Mesenchymal stem cell (in vitro differentiated cells and primary cell): ENCODE measurements at regions not wholly inside any gene's neighbourhood (a gene's known extent, or its start where the extent isn't known, plus 50 kb on each side); places are given as distances from the start of the nearest gene placed in this dataset.

ENCODE experiments used
- DNase-seq: peaks from one replicate; pipeline ENCODE4 v3.0.0-alpha.2; 2013
- H2AFZ ChIP-seq: one replicate; pipeline ENCODE4 v1.6.1; 2013; ENCODE audit warnings: low read depth, mild to moderate bottlenecking, control low read depth, inconsistent platforms, low read length, moderate library complexity
- H2AK5ac ChIP-seq: 2 replicates; pipeline ENCODE4 v1.6.1; 2013; ENCODE audit warnings: low read length, moderate library complexity, mild to moderate bottlenecking, inconsistent platforms; ENCODE audit not compliant: severe bottlenecking
- H2BK120ac ChIP-seq: one replicate; pipeline ENCODE4 v1.6.1; 2013; ENCODE audit warnings: low read depth, mild to moderate bottlenecking, inconsistent platforms, low read length, moderate library complexity
- H2BK12ac ChIP-seq, 2 experiments: one replicate each; pipeline ENCODE4 v1.6.1; 2013; ENCODE audit warnings: inconsistent platforms in 2 of 2, low read length in 2 of 2, mild to moderate bottlenecking in 2 of 2, moderate library complexity in 2 of 2, control low read depth in 1 of 2
- H2BK15ac ChIP-seq: one replicate; pipeline ENCODE4 v1.6.1; 2013; ENCODE audit warnings: mild to moderate bottlenecking, low read depth, inconsistent platforms; ENCODE audit not compliant: poor library complexity, severe bottlenecking
- H2BK5ac ChIP-seq: 2 replicates; pipeline ENCODE4 v1.6.1; 2013; ENCODE audit warnings: low read depth, mild to moderate bottlenecking, low read length, control low read depth, inconsistent platforms; ENCODE audit not compliant: poor library complexity, severe bottlenecking
- H3K14ac ChIP-seq, 2 experiments: one replicate each; pipeline ENCODE4 v1.6.1; 2013; ENCODE audit warnings: inconsistent platforms in 2 of 2, low read length in 2 of 2, control low read depth in 1 of 2, mild to moderate bottlenecking in 1 of 2, moderate library complexity in 1 of 2
- H3K18ac ChIP-seq, 2 experiments: one replicate each; pipeline ENCODE4 v1.6.1; 2013; ENCODE audit warnings: inconsistent platforms in 2 of 2, low read length in 2 of 2, control low read depth in 1 of 2, low read depth in 1 of 2, mild to moderate bottlenecking in 1 of 2
- H3K23ac ChIP-seq, 2 experiments: one replicate each; pipeline ENCODE4 v1.6.1; 2013; ENCODE audit warnings: inconsistent platforms in 2 of 2, low read length in 2 of 2, mild to moderate bottlenecking in 2 of 2, moderate library complexity in 2 of 2, control low read depth in 1 of 2
- H3K27ac ChIP-seq: 2 replicates; pipeline ENCODE4 v1.5.1; 2013; ENCODE audit warnings: mild to moderate bottlenecking, moderate library complexity, low read length, control low read depth, inconsistent platforms; ENCODE audit not compliant: poor library complexity, severe bottlenecking
- H3K27me3 ChIP-seq, 2 experiments: 2 replicates each; pipeline versions ENCODE4 v1.6.1 to v1.7.0; 2013; ENCODE audit warnings: low read length in 2 of 2, mild to moderate bottlenecking in 2 of 2, moderate library complexity in 2 of 2, control low read depth in 1 of 2, inconsistent platforms in 1 of 2; ENCODE audit not compliant: control insufficient read depth in 1 of 2, insufficient read depth in 1 of 2
- H3K36me3 ChIP-seq, 2 experiments: 2 replicates each; pipeline versions ENCODE4 v1.6.1 to v1.7.0; 2013; ENCODE audit warnings: low read length in 2 of 2, control low read depth in 1 of 2, inconsistent platforms in 1 of 2, low read depth in 1 of 2, mild to moderate bottlenecking in 1 of 2; ENCODE audit not compliant: insufficient read depth in 2 of 2, control insufficient read depth in 1 of 2
- H3K4ac ChIP-seq, 2 experiments: one replicate each; pipeline ENCODE4 v1.6.1; 2013; ENCODE audit warnings: inconsistent platforms in 2 of 2, low read length in 2 of 2, mild to moderate bottlenecking in 2 of 2, moderate library complexity in 2 of 2, control low read depth in 1 of 2, low read depth in 1 of 2
- H3K4me1 ChIP-seq: 2 replicates; pipeline ENCODE4 v1.6.1; 2013; ENCODE audit warnings: low read depth, low read length, control low read depth; ENCODE audit not compliant: control insufficient read depth, insufficient read depth
- H3K4me2 ChIP-seq: 2 replicates; pipeline ENCODE4 v1.6.1; 2013; ENCODE audit warnings: low read length, mild to moderate bottlenecking, inconsistent platforms; ENCODE audit not compliant: poor library complexity, severe bottlenecking
- H3K4me3 ChIP-seq, 2 experiments: 2 replicates each; pipeline versions ENCODE4 v1.5.1 to v1.7.0; 2013; ENCODE audit warnings: low read length in 2 of 2, mild to moderate bottlenecking in 2 of 2, control low read depth in 1 of 2, low read depth in 1 of 2; ENCODE audit not compliant: insufficient read depth in 1 of 2
- H3K79me1 ChIP-seq: replicated peaks from 2 replicates; pipeline ENCODE4 v1.6.1; 2013; ENCODE audit warnings: mild to moderate bottlenecking, control low read depth, low read length, inconsistent platforms; ENCODE audit not compliant: poor library complexity, severe bottlenecking
- H3K9ac ChIP-seq: 2 replicates; pipeline ENCODE4 v1.7.0; 2013; ENCODE audit warnings: mild to moderate bottlenecking, low read length, moderate library complexity
- H3K9me3 ChIP-seq: 2 replicates; pipeline ENCODE4 v1.7.0; 2013; ENCODE audit warnings: mild to moderate bottlenecking, low read length; ENCODE audit not compliant: control insufficient read depth
- H4K8ac ChIP-seq: one replicate; pipeline ENCODE4 v1.6.1; 2013; ENCODE audit warnings: inconsistent platforms, mild to moderate bottlenecking, low read length, moderate library complexity
- H4K91ac ChIP-seq: one replicate; pipeline ENCODE4 v1.6.1; 2013; ENCODE audit warnings: mild to moderate bottlenecking, low read length, inconsistent platforms
- WGBS: methylation state at CpG from one replicate; pipeline ENCODE4 v1.1.7; 2013; ENCODE audit warnings: mixed read lengths; 5-methylcytosine and 5-hydroxymethylcytosine counted together

GRCh38 chr2:122231296-122231695 is 475.8 kb downstream of the TSN start:
- no peak overlapping the region for H4K8ac ChIP-seq
- H2BK15ac ChIP-seq: no peak overlapping the region
- no peak overlapping the region for H3K9ac ChIP-seq
- DNase-seq: no peak
- H4K91ac ChIP-seq: no peak overlapping the region
- no peak overlapping the region for H3K18ac ChIP-seq
- 84% methylated on average over 6 of the region's 7 CpGs for WGBS
- no peak overlapping the region for H3K4ac ChIP-seq
- no peak overlapping the region for H3K4me2 ChIP-seq
- no peak overlapping the region for H3K27ac ChIP-seq
- no peaks in the 10 kb centered on the region for H3K4me1 ChIP-seq
- H3K27me3 ChIP-seq: peaks cover 0 to 4% of the 10 kb centered on the region in 2 experiments
- H3K23ac ChIP-seq: no peak overlapping the region
- no peak overlapping the region for H2AFZ ChIP-seq
- H2BK12ac ChIP-seq: no peak overlapping the region
- no peak overlapping the region for H2BK120ac ChIP-seq
- H2BK5ac ChIP-seq: no peak overlapping the region
- no peaks in the 10 kb centered on the region for H3K79me1 ChIP-seq
- no peak overlapping the region for H3K4me3 ChIP-seq
- H3K36me3 ChIP-seq: no peaks in the 10 kb centered on the region
- H3K9me3 ChIP-seq: peaks cover 5% of the 10 kb centered on the region
- H2AK5ac ChIP-seq: no peak overlapping the region
- H3K14ac ChIP-seq: no peak overlapping the region

GRCh38 chr2:122233372-122233771 is 477.9 kb downstream of the TSN start:
- no peaks in the 10 kb centered on the region for H3K36me3 ChIP-seq
- no peak overlapping the region for H2BK120ac ChIP-seq
- no peak overlapping the region for H4K91ac ChIP-seq
- peaks cover 0 to 4% of the 10 kb centered on the region in 2 experiments for H3K27me3 ChIP-seq
- H3K9me3 ChIP-seq: peaks cover 6% of the 10 kb centered on the region
- H2BK15ac ChIP-seq: no peak overlapping the region
- H3K9ac ChIP-seq: no peak overlapping the region
- H3K14ac ChIP-seq: no peak overlapping the region
- no peak overlapping the region for H3K23ac ChIP-seq
- WGBS: 84% methylated on average over 1 of the region's 1 CpG
- H3K4me2 ChIP-seq: no peak overlapping the region
- no peak for DNase-seq
- no peak overlapping the region for H3K27ac ChIP-seq
- H3K4me1 ChIP-seq: no peaks in the 10 kb centered on the region
- H2BK5ac ChIP-seq: no peak overlapping the region
- H2BK12ac ChIP-seq: no peak overlapping the region
- no peak overlapping the region for H3K18ac ChIP-seq
- no peak overlapping the region for H3K4me3 ChIP-seq
- no peak overlapping the region for H2AK5ac ChIP-seq
- no peak overlapping the region for H4K8ac ChIP-seq
- no peak overlapping the region for H2AFZ ChIP-seq
- H3K79me1 ChIP-seq: no peaks in the 10 kb centered on the region
- no peak overlapping the region for H3K4ac ChIP-seq

- no peak overlapping the region for H2AFZ ChIP-seq
- WGBS: 70% methylated on average over 7 of the region's 7 CpGs
- no peak overlapping the region for H3K23ac ChIP-seq
- H3K14ac ChIP-seq: no peak overlapping the region
- H3K36me3 ChIP-seq: no peaks in the 10 kb centered on the region
- no peaks in the 10 kb centered on the region for H3K27me3 ChIP-seq
- H4K91ac ChIP-seq: no peak overlapping the region
- H3K9me3 ChIP-seq: peaks cover 6% of the 10 kb centered on the region
- H2BK5ac ChIP-seq: no peak overlapping the region
- H4K8ac ChIP-seq: no peak overlapping the region
- no peak overlapping the region for H3K4me2 ChIP-seq
- no peak overlapping the region for H3K27ac ChIP-seq
- no peak overlapping the region for H2BK120ac ChIP-seq
- no peak overlapping the region for H3K18ac ChIP-seq
- no peak overlapping the region for H3K9ac ChIP-seq
- no peaks in the 10 kb centered on the region for H3K4me1 ChIP-seq
- H3K4me3 ChIP-seq: no peak overlapping the region
- no peak overlapping the region for H3K4ac ChIP-seq
- no peak overlapping the region for H2AK5ac ChIP-seq
- H2BK15ac ChIP-seq: no peak overlapping the region
- no peak for DNase-seq
- H3K79me1 ChIP-seq: no peaks in the 10 kb centered on the region
- H2BK12ac ChIP-seq: no peak overlapping the region
Observed at GRCh38 chr2:122236152-122236874, 480.9 kb downstream of the TSN start.

- peaks cover 0 to 2% of the 10 kb centered on the region in 2 experiments for H3K27me3 ChIP-seq
- 41% methylated on average over 2 of the region's 2 CpGs for WGBS
- H3K36me3 ChIP-seq: no peaks in the 10 kb centered on the region
- no peak for DNase-seq
- no peak overlapping the region for H2BK12ac ChIP-seq
- peaks cover 6% of the 10 kb centered on the region for H3K9me3 ChIP-seq
- H2BK15ac ChIP-seq: no peak overlapping the region
- no peak overlapping the region for H2BK5ac ChIP-seq
- H3K9ac ChIP-seq: no peak overlapping the region
- H2AK5ac ChIP-seq: no peak overlapping the region
- no peak overlapping the region for H3K18ac ChIP-seq
- H3K23ac ChIP-seq: no peak overlapping the region
- no peaks in the 10 kb centered on the region for H3K4me1 ChIP-seq
- H2BK120ac ChIP-seq: no peak overlapping the region
- no peak overlapping the region for H4K91ac ChIP-seq
- H4K8ac ChIP-seq: no peak overlapping the region
- no peak overlapping the region for H3K4me3 ChIP-seq
- H3K79me1 ChIP-seq: no peaks in the 10 kb centered on the region
- H3K27ac ChIP-seq: no peak overlapping the region
- no peak overlapping the region for H2AFZ ChIP-seq
- no peak overlapping the region for H3K4ac ChIP-seq
- H3K4me2 ChIP-seq: no peak overlapping the region
- H3K14ac ChIP-seq: no peak overlapping the region
Observed at GRCh38 chr2:122236925-122237324, 481.5 kb downstream of the TSN start.
